ENCODE measurements at regions not wholly inside any gene's neighbourhood (a gene's known extent, or its start where the extent isn't known, plus 50 kb on each side); places are given as distances from the start of the nearest gene placed in this dataset.

GRCh38 chr5:88405783-88406182 is 137.1 kb upstream of the TMEM161B start:
- DNase-seq (ENCODE audit: low read depth, low spot score): no peak
- H3K27ac ChIP-seq: no peak overlapping the region

- H3K27ac ChIP-seq: no peak overlapping the region
- DNase-seq (ENCODE audit: low read depth, low spot score): no peak
Observed at GRCh38 chr5:88404405-88404804, 135.8 kb upstream of the TMEM161B start.

DNA sequence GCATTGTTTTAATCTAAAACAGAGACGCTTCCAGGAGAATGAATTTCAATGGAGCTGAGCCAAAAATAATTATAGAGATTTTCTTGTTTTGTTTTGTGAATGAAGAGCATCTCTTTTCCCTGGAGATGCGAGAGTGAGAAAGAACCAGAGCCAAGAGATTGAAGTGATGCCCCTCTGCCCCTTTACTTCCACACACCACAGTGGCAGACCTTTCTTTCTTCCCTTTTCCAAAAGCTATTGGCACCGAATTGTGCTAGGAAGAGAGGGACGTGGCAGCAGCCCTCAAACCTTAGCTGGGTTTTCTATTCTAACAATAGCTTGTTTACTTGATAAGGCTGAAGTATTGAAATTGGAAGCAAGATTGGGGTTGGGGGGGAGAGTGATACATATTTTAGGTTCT is 133.0 kb upstream of the TMEM161B start:
- DNase-seq (ENCODE audit: low read depth, low spot score): no peak
- no peak overlapping the region for H3K27ac ChIP-seq

DNA sequence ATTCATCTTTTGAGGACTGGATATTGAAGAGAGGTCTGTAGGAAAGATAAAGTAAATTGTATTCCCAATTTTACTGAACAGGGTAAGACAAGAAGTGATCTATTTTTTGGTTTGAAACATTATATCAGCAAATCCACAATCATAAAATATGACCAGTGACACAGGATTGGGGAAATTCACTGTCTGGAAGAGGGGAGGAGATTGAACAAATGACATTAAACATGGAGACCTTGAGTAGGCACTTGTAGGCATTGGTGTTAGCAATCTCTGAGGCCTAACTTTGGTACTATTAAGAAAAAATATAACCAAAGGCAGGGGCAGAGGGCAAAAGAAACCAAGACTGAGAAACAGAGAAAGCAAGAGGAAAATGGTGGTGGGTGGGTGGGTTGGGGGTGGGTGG is 132.6 kb upstream of the TMEM161B start:
- no peak overlapping the region for H3K27ac ChIP-seq
- no peak for DNase-seq (ENCODE audit: low read depth, low spot score)

- no peak overlapping the region for H3K27ac ChIP-seq
- no peak for DNase-seq (ENCODE audit: low read depth, low spot score)
Observed at GRCh38 chr5:88399561-88399960, 130.9 kb upstream of the TMEM161B start.

DNA sequence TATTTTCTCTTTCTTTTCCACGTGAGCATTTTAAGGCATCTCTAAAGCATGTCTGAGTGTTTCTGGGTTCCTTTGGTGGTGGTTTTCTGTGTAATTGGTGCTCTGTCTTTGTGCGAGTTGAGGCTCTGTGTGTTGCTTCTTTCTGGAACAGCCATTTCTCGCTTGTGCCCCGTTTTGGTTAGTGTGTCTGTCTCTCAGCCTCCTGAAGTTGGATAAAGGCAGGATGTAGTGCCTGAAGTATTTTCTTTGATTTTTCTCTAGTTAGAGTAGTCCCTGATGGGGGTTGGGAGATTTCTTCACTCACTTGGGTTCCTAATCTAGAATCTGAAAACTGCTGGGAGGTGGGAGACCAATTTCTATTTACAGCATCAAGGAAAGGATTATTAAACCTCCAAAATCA is 129.7 kb upstream of the TMEM161B start:
- H3K27ac ChIP-seq: no peak overlapping the region

DNA sequence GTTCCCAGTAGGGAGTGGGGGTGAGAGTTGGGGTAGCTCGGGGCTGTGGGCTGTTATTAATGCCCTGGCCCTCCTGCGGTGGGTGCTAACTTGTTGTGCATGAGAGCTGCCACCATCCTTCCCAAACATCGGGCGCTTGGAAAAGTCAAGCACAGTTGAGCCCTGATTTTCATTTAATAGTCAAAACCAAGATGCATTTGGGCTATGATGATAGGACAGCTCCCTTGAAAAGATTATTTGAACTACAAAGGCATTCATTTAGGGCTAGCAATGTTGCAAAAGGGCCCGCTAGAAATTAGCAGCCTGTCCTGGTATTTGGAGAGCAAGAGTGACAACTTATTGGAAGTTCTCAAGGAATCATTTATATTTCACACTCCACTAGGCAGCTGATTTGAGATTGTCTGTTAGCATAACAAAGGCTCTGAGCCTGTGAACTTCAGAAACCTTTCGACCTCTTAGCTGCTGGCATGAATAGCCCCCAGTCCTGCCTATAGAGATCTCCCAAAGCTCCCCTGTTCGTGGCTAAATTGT is 128.2 kb upstream of the TMEM161B start:
- DNase-seq (ENCODE audit: low read depth, low spot score): no peak
- no peak overlapping the region for H3K27ac ChIP-seq

More for the DNA sequence above, 129.7 kb upstream of the TMEM161B start:
- no peak for DNase-seq (ENCODE audit: low read depth, low spot score)

GRCh38 chr5:88396000-88396535 is 127.4 kb upstream of the TMEM161B start:
- no peak overlapping the region for H3K27ac ChIP-seq
- DNase-seq (ENCODE audit: low read depth, low spot score): no peak

DNA sequence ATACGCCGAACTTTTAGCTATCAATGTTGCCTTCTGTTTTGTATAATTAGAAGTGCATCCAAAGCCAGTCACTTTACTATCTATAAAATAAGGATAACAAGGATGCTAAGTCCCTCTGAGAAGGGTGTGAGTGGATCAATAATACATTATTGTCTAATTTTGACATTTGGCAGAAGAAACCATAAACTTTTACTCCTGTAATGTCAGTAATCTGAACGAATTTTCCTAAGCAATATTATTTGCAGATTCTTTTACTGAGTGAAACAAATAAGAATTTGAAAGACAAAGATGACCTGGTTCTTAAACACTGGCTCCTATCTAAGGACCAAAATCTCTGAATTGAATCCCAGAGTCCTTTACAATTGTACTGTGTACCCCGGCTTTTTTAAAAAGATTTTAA is 126.6 kb upstream of the TMEM161B start:
- no peak overlapping the region for H3K27ac ChIP-seq
- no peak for DNase-seq (ENCODE audit: low read depth, low spot score)

- DNase-seq (ENCODE audit: low read depth, low spot score): no peak
- H3K27ac ChIP-seq: no peak overlapping the region
Observed at GRCh38 chr5:88394536-88395175, 126.0 kb upstream of the TMEM161B start.

DNA sequence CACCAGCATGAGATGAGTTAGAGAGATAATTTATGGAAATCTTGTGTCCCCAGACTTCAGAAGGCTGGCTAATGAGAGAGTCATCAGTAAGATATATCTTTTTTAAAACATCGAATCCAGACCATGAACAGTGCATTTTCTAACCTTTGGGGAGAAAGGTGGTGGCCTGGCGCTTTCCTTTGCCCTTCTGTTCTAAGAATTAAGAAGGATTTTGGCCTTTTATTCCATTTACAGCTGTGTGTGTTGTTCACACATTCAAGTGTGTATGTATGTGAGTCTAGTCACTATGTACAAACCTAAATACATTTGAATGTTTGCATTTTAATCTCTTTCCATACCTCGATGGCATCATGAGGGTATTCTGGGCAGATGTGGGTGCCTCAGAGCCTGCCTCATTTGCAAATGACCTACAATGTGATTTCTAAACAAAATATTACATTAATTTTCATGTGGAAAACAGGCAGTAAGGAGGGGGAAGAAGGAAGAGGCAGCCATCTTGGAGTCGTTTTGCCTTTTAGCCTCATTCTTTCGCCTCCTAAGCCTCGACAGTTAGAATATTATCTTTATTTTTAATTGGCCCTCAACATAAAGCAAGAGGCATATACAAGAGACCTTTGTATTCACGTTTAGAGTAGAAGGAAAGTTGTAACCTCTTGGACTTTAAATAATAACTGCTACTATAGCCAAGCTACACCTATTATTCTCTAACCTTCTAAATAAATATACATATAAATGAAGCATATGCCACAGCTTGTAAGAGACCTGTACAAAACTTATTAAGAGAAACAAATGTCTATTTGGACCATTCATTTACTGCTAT is 125.3 kb upstream of the TMEM161B start:
- no peak overlapping the region for H3K27ac ChIP-seq

DNA sequence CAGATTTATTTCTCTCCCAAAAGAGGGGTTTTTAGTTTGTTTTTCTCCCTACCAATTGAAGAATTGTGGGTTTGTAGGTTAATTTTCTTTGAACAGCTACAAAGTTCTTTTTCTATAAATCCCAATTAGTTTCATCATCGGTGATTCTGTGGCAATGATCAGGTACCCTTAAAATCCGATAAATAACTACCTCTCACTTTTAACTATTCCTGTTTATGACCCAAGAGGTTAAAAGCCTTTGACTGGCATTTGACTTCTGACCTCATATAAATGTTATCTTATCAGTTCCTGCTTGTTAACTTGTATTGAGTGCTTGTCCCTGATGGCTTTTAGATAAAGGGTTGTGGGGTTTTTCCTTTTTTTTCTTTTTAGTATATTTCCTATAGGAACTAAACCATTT is 124.4 kb upstream of the TMEM161B start:
- DNase-seq (ENCODE audit: low read depth, low spot score): no peak
- H3K27ac ChIP-seq: no peak overlapping the region

More for the DNA sequence above, 125.3 kb upstream of the TMEM161B start:
- no peak for DNase-seq (ENCODE audit: low read depth, low spot score)

DNA sequence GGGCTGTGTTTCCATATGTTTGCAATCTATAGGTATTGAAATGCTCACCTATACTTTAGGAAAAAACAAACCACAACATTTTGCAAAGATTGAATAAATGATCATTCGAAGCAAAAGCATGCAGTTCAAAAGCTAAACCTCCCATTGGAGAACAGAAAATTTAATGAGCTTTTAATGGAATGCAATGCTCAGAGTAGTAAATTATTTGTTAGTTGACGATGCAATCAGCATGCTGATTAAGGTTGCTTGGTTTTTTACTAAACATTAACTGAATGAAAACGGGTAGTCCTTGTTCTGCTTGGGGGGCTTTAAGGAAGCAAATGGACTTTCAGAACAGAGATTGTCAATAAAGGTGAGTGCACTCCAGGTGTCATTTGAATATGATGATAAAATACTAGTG is 123.3 kb upstream of the TMEM161B start:
- H3K27ac ChIP-seq: no peak overlapping the region
- DNase-seq (ENCODE audit: low read depth, low spot score): no peak

DNA sequence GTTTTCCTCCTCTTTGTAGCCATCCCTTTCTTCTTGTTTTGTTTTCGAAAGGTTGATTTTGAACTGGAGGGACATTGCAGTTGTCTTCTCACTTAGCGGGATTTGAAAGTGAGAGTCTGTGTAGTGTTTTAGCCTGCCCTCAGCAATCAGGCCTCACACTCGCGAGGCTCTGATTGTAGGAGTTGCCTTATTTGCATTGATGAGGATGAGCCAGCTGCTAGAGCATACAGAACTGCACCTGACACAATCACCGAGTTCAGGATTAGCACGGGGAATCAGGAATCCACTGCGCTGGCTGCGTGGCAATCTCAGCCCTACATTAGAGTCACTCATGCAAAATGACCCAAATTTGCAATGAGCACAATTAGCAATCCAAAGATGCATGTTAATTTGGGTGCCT is 122.5 kb upstream of the TMEM161B start:
- H3K27ac ChIP-seq: no peak overlapping the region
- DNase-seq (ENCODE audit: low read depth, low spot score): no peak

DNA sequence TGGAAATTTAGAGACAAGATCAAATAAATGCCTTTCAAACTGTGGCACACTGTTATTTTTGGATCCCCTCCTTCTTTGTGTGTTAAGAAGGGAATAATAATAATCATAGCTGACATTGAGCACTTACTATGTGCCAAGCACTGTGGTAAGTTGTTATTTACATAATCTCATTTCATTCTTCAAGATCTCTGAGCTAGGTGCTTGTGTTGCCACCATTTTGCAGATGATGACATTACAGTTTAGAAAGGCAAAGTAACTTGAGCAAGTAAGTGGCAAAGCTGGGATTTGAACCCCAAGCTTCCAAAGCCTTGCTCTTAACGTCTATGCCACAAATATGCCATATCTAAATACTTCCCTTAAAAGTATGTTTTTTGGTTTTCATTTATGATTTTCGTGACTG is 121.8 kb upstream of the TMEM161B start:
- H3K27ac ChIP-seq: no peak overlapping the region
- DNase-seq (ENCODE audit: low read depth, low spot score): no peak

- no peak for DNase-seq (ENCODE audit: low read depth, low spot score)
- no peak overlapping the region for H3K27ac ChIP-seq
Observed at GRCh38 chr5:88390096-88390441, 121.4 kb upstream of the TMEM161B start.

DNA sequence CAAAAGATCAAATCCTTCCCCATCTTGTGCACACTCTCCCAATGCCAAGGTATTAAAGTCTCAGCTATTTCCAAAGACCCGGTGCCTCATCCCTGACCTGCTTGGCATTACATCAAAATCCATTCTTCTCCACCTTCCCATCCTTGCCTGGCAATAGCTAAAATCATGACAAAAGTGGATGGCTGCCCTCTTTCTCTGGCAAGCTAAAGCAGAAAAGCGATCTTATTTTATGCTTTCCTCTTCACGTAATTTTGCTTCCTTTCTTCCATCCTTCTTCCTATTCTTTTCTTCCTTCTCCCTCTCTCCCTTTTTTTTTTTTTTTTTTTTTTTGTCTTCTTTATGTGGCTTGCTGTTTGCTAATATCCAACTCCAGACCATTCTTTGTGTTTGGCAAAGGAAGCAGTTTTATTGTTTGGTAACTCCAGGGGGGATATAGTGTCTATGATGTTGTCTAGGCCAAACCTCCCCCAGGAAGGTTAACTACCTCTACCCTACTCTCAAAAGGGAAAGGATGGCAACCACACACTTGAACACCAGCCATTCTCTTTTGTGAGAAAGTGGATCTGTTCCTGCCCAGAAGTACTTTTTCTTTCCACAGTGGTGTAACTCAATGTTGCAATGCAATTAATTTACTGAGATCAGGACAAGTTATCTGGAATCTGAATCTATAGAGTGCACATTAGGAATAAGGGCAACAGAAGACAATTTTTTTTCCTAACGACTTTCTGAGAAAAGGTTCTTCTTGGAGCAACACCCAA is 120.9 kb upstream of the TMEM161B start:
- H3K27ac ChIP-seq: no peak overlapping the region
- DNase-seq (ENCODE audit: low read depth, low spot score): no peak

- DNase-seq (ENCODE audit: low read depth, low spot score): no peak
- no peak overlapping the region for H3K27ac ChIP-seq
Observed at GRCh38 chr5:88388476-88389337, 120.1 kb upstream of the TMEM161B start.

DNA sequence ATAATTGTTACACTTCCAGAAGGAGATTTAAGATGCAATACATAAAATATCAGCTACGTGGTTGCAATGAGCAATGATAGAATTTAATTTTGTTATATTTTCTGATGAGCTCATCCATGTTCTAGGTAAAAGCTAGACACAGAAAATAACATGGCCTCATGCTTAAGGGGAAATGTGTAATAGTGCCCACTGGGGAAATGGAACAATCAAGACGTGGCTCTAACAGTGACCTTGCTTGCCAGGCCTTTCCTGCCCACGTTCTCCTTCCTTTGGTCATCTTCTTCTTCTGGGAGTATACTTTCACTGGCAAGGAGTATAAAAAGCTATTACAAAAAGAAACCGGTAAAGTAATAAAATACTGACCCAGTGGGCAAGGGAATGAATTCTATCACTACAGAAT is 116.2 kb upstream of the TMEM161B start:
- no peak for DNase-seq (ENCODE audit: low read depth, low spot score)
- no peak overlapping the region for H3K27ac ChIP-seq

GRCh38 chr5:88380332-88380731 is 111.7 kb upstream of the TMEM161B start:
- no peak for DNase-seq (ENCODE audit: low read depth, low spot score)
- H3K27ac ChIP-seq: no peak overlapping the region
